Tibial nerve (tissue), 4 donors: ENCODE measurements at regions not wholly inside any gene's neighbourhood (a gene's known extent, or its start where the extent isn't known, plus 50 kb on each side); places are given as distances from the start of the nearest gene placed in this dataset.

Experiments
- DNase-seq, 2 donors: peaks; one replicate each; pipeline ENCODE4 v3.0.0-alpha.2; 2019; ENCODE audit warnings: low spot score in 2 of 2
- H3K27ac ChIP-seq, 4 donors: fragments of 200-600 bp; sonication (generic) in 3 of 4; one replicate each; pipeline ENCODE4 v1.5.1; 2017 to 2019; ENCODE audit warnings: mild to moderate bottlenecking in 1 of 4
- H3K27me3 ChIP-seq, 2 donors: fragments of 200-600 bp; sonication (generic) in 1 of 2; one replicate each; pipeline versions ENCODE4 v1.5.1 to v1.6.0; 2017 to 2019
- H3K36me3 ChIP-seq, 3 donors: fragments of 200-600 bp; sonication (generic); one replicate each; pipeline ENCODE4 v1.5.1; 2018 to 2019
- H3K4me1 ChIP-seq, 4 donors: fragments of 200-600 bp; sonication (generic) in 3 of 4; one replicate each; pipeline ENCODE4 v1.5.1; 2017 to 2019
- H3K4me3 ChIP-seq, 4 donors: fragments of 200-600 bp; sonication (generic) in 3 of 4; one replicate each; pipeline ENCODE4 v1.5.1; 2017 to 2019; ENCODE audit warnings: mild to moderate bottlenecking in 1 of 4, moderate library complexity in 1 of 4
- H3K9me3 ChIP-seq, 4 donors: fragments of 200-600 bp; sonication (generic) in 3 of 4; one replicate each; pipeline ENCODE4 v1.5.1; 2017 to 2019
- CTCF ChIP-seq, 5 experiments: fragments of 200-600 bp in 3 of 5; fragments of 450-650 bp in 2 of 5; sonication (generic) in 3 of 5; IDR thresholded peaks; one replicate each; pipeline ENCODE4 v1.5.1; 2016 to 2019; ENCODE audit warnings: antibody characterized with exemption in 5 of 5, mild to moderate bottlenecking in 3 of 5, moderate library complexity in 2 of 5
- EP300 ChIP-seq, 2 donors: sonication (generic); formaldehyde crosslinking; IDR thresholded peaks; one replicate each; pipeline ENCODE4 v1.6.1; 2017; ENCODE audit warnings: antibody characterized with exemption in 2 of 2, mild to moderate bottlenecking in 1 of 2
- POLR2A ChIP-seq, 2 donors: fragments of 450-650 bp; IDR thresholded peaks; one replicate each; pipeline ENCODE4 v1.6.1; 2017; ENCODE audit warnings: antibody characterized with exemption in 2 of 2, mild to moderate bottlenecking in 2 of 2, moderate library complexity in 2 of 2
- WGBS, 2 donors: methylation state at CpG; one replicate each; pipeline ENCODE4 v1.1.5; 2018; 5-methylcytosine and 5-hydroxymethylcytosine counted together

GRCh38 chr1:54486907-54487306, 61.1 kb upstream of the ACOT11 start:
- WGBS, 2 donors: 27 to 36% methylated on average over 8 of the region's 8 CpGs
- H3K4me1 ChIP-seq: peaks cover 0 to 44% (median 25%) of the 10 kb centered on the region in 4 donors
- peak overlapping the region; percentile 85 to 99 (median 90) for H3K27ac ChIP-seq
- peak overlapping the region in 1 of 4 donors; percentile 56 for H3K4me3 ChIP-seq
- TF ChIP-seq EP300 (IDR thresholded peaks at IDR 0.05): no peak
- no peaks in the 10 kb centered on the region for H3K36me3 ChIP-seq
- no peaks in the 10 kb centered on the region for H3K9me3 ChIP-seq
- no peak for DNase-seq
- H3K27me3 ChIP-seq: no peaks in the 10 kb centered on the region

- Histone ChIP-seq H3K27me3 (no peaks in the 10 kb centered on the region), H3K27ac (no peak overlapping the region), H3K4me1 (peaks cover 0 to 39% (median 27%) of the 10 kb centered on the region in 4 donors), H3K36me3 (no peaks in the 10 kb centered on the region), H3K9me3 (no peaks in the 10 kb centered on the region), H3K4me3 (no peak overlapping the region)
- 19 to 22% methylated on average over 5 of the region's 5 CpGs for WGBS, 2 donors
- no peak for TF ChIP-seq CTCF (IDR thresholded peaks at IDR 0.05)
- TF ChIP-seq EP300 (IDR thresholded peaks at IDR 0.05): no peak
- TF ChIP-seq POLR2A (IDR thresholded peaks at IDR 0.05): no peak
- no peak for DNase-seq
Observed at GRCh38 chr1:54485416-54485815, 62.6 kb upstream of the ACOT11 start.

GRCh38 chr1:54483875-54484437, 64.1 kb upstream of the ACOT11 start:
- no peaks in the 10 kb centered on the region for H3K9me3 ChIP-seq
- TF ChIP-seq CTCF (IDR thresholded peaks at IDR 0.05) (no peak), EP300 (IDR thresholded peaks at IDR 0.05) (no peak), POLR2A (IDR thresholded peaks at IDR 0.05) (no peak)
- no peak for DNase-seq
- H3K27me3 ChIP-seq: no peaks in the 10 kb centered on the region
- H3K36me3 ChIP-seq: no peaks in the 10 kb centered on the region
- peaks cover 0 to 28% (median 19%) of the 10 kb centered on the region in 4 donors for H3K4me1 ChIP-seq
- 83 to 89% methylated on average over 11 of the region's 11 CpGs for WGBS, 2 donors
- no peak overlapping the region for H3K4me3 ChIP-seq
- no peak overlapping the region for H3K27ac ChIP-seq

- 80% methylated on average over 5 of the region's 5 CpGs for WGBS, 2 donors
- TF ChIP-seq EP300 (IDR thresholded peaks at IDR 0.05) (no peak), POLR2A (IDR thresholded peaks at IDR 0.05) (no peak), CTCF (IDR thresholded peaks at IDR 0.05) (no peak)
- Histone ChIP-seq H3K36me3 (no peaks in the 10 kb centered on the region), H3K27me3 (no peaks in the 10 kb centered on the region), H3K27ac (no peak overlapping the region), H3K4me3 (no peak overlapping the region), H3K4me1 (peaks cover 0 to 16% (median 7%) of the 10 kb centered on the region in 4 donors), H3K9me3 (no peaks in the 10 kb centered on the region)
- no peak for DNase-seq
Observed at GRCh38 chr1:54481201-54481884, 66.7 kb upstream of the ACOT11 start.

- Histone ChIP-seq H3K4me1 (peaks cover 0 to 14% (median 10%) of the 10 kb centered on the region in 4 donors), H3K4me3 (no peak overlapping the region), H3K36me3 (no peaks in the 10 kb centered on the region), H3K9me3 (no peaks in the 10 kb centered on the region), H3K27me3 (no peaks in the 10 kb centered on the region), H3K27ac (no peak overlapping the region)
- DNase-seq: no peak
- WGBS, 2 donors: 24 to 26% methylated on average over 4 of the region's 4 CpGs
- TF ChIP-seq CTCF (IDR thresholded peaks at IDR 0.05) (no peak), EP300 (IDR thresholded peaks at IDR 0.05) (no peak), POLR2A (IDR thresholded peaks at IDR 0.05) (no peak)
Observed at GRCh38 chr1:54480525-54480848, 67.5 kb upstream of the ACOT11 start.
